Nephron progenitor cell (in vitro differentiated cells): ENCODE measurements at regions not wholly inside any gene's neighbourhood (a gene's known extent, or its start where the extent isn't known, plus 50 kb on each side); places are given as distances from the start of the nearest gene placed in this dataset.

Experiments used
- DNase-seq: peaks from one replicate; pipeline ENCODE4 v3.0.0; 2021
- H3K27ac Mint-ChIP-seq: 2 replicates; pipeline ENCODE4 v1.8.0; 2021; ENCODE audit warnings: mild to moderate bottlenecking, moderate library complexity, mixed read lengths
- H3K27me3 Mint-ChIP-seq: 2 replicates; pipeline ENCODE4 v1.8.0; 2021; ENCODE audit warnings: mild to moderate bottlenecking, low read depth, mixed read lengths; ENCODE audit not compliant: poor library complexity
- H3K36me3 Mint-ChIP-seq: 2 replicates; pipeline ENCODE4 v1.8.0; 2021; ENCODE audit warnings: low read depth, mixed read lengths
- H3K4me1 Mint-ChIP-seq: 2 replicates; pipeline ENCODE4 v1.8.0; 2021; ENCODE audit warnings: mixed read lengths
- H3K4me3 Mint-ChIP-seq: 2 replicates; pipeline ENCODE4 v1.8.0; 2021; ENCODE audit warnings: mild to moderate bottlenecking, moderate library complexity, mixed read lengths
- H3K9me3 Mint-ChIP-seq: 2 replicates; pipeline ENCODE4 v1.8.0; 2021; ENCODE audit warnings: mild to moderate bottlenecking, moderate library complexity, mixed read lengths
- TF ChIP-seq, protein P1 (sequence below): fragments of 200-600 bp; sonication (generic); IDR thresholded peaks from 2 replicates; pipeline ENCODE4 v1.5.0; 2021; ENCODE audit warnings: antibody characterized with exemption

DNA sequence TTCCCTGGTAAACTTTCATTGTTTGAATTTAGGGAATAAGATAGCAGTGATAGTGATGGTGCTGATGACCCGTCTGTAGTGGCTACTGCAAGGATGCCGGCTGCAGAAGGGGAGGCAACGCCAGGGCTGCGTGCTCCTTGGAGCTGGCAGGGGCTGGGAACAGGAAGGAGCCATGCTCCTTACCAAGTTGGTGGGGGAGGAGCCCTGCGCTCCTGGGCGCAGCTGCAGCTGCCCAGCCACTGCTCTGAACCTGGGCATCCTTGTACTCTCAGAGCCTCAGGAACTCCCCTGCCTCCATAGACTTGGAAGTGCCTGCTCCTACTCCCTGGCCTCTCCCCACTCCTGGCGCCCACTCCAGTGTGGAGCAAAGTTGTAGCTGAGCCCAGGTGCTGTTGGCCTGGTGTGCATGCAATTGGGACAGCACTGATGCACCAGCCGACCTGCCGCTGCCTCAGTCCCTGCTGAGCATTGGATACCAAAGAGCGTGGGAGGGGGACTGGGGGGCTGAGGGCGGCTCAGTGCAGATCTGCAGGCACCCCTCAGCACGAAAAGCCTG lies 585.1 kb upstream of the FAM174A start:
- Mint-ChIP-seq H3K27ac (no peak overlapping the region), H3K27me3 (no peaks in the 10 kb centered on the region), H3K4me3 (no peak overlapping the region), H3K9me3 (no peaks in the 10 kb centered on the region), H3K4me1 (peaks cover 7% of the 10 kb centered on the region), H3K36me3 (no peaks in the 10 kb centered on the region)
- TF ChIP-seq, protein P1, sequence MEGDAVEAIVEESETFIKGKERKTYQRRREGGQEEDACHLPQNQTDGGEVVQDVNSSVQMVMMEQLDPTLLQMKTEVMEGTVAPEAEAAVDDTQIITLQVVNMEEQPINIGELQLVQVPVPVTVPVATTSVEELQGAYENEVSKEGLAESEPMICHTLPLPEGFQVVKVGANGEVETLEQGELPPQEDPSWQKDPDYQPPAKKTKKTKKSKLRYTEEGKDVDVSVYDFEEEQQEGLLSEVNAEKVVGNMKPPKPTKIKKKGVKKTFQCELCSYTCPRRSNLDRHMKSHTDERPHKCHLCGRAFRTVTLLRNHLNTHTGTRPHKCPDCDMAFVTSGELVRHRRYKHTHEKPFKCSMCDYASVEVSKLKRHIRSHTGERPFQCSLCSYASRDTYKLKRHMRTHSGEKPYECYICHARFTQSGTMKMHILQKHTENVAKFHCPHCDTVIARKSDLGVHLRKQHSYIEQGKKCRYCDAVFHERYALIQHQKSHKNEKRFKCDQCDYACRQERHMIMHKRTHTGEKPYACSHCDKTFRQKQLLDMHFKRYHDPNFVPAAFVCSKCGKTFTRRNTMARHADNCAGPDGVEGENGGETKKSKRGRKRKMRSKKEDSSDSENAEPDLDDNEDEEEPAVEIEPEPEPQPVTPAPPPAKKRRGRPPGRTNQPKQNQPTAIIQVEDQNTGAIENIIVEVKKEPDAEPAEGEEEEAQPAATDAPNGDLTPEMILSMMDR: no peak
- DNase-seq: no peak

DNA sequence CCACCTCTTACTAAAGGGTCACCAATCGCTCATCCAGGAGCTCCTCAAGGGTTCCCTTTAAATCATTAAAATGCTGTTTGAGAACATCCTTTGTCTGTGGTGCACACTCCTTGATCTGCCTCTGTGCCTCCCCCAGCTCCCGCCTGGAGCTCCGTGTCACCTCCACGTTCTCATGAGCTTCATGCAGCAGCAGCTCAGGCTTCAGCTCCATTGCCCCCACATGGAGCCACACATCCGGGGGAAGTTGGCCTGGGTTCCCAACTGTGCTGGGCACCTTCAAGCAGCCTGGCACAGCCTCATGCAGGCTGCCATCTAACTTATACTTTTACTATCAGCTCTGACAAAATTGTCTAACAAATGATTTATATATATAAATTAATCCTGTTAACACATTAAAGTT lies 585.8 kb upstream of the FAM174A start:
- Mint-ChIP-seq H3K4me3 (no peak overlapping the region), H3K27me3 (no peaks in the 10 kb centered on the region), H3K36me3 (no peaks in the 10 kb centered on the region), H3K9me3 (no peaks in the 10 kb centered on the region), H3K27ac (no peak overlapping the region), H3K4me1 (peaks cover 12% of the 10 kb centered on the region)
- TF ChIP-seq, protein P1: no peak
- no peak for DNase-seq

DNA sequence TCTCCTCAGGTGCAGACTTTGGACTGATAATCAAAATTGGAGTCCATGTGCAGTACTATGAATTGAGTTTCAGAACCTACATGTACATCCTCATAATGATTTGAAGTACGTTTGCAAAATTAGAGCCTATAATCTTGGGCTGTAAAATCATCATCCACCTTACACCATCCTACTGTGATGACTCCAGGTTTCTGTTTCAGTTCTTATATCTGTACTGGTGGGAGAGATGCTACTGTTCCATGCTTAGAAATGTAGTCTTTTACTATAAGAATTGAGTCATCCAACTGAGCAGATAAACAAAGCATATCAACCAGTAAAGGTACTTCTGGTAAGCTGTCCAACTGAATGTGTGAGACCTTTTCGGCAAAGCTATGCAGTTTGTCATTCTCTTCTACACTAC lies 586.3 kb upstream of the FAM174A start:
- H3K27ac Mint-ChIP-seq: no peak overlapping the region
- peaks cover 17% of the 10 kb centered on the region for H3K4me1 Mint-ChIP-seq
- no peaks in the 10 kb centered on the region for H3K36me3 Mint-ChIP-seq
- TF ChIP-seq, protein P1: no peak
- no peak for DNase-seq
- H3K9me3 Mint-ChIP-seq: no peaks in the 10 kb centered on the region
- no peaks in the 10 kb centered on the region for H3K27me3 Mint-ChIP-seq
- H3K4me3 Mint-ChIP-seq: no peak overlapping the region

DNA sequence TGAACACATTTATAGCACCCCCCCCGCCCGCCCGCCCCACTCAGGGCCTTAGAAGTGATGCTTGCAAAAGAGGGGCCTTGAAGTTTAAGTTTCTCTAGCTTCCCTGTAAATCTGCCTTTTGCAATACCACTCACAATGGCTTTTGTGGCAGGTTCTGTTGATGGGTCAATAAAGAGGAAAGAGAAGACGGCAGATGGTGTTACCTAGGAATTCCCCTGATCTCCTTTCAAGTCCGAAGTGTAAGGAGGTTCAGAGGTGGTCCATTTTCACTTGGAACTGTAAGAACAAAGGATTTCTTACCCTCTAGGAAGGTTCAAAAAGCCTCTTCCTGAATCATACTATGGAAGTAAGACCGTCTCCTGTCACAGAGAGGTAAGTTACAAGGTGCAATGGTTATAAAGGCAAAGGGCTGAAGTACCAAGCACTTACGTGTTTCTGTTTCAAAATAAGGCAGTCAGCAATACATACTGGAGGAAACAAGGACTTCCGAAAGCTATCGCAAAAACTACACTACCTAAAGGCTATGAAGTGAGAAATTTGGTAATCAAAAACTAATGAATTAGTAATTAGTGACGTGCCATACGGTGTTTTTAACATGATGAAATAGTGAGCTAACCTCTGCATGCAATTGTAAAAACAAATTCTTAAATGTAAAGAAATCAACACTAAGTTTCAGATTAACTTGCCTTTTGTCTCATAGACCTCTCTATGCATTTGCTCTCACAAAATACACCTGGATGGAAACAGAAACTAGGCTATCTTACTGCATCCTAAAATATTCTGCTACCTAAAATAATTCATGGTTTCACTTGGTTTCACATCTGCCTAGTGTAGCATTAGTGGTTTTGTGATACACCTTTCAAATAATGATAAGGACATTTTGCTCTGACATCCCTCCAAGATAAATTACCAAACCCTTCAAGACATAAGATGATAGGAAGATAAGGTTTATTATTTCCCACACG lies 589.4 kb upstream of the FAM174A start:
- H3K4me3 Mint-ChIP-seq: no peak overlapping the region
- DNase-seq: no peak
- TF ChIP-seq, protein P1: no peak
- H3K27ac Mint-ChIP-seq: no peak overlapping the region
- no peaks in the 10 kb centered on the region for H3K36me3 Mint-ChIP-seq
- H3K4me1 Mint-ChIP-seq: peaks cover 18% of the 10 kb centered on the region
- no peaks in the 10 kb centered on the region for H3K9me3 Mint-ChIP-seq
- no peaks in the 10 kb centered on the region for H3K27me3 Mint-ChIP-seq

DNA sequence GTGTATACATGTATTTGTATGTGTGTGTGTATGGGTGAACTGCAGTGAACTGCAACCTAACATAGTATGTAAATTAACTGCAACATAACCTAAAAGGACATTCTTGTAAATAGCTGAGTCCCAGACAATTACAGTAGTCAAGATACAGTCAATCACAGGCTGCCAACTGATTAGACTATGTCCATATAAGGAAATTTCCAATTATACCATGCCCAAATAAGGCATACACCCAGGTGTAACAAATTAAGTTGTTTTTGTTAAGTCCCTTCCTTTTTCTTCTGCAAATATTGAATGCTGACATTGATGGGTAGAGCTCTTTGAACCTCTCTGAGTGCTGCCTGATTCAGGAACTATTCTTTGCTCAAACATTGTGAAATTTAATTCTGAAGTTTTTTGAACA lies 594.6 kb upstream of the FAM174A start:
- Mint-ChIP-seq H3K4me1 (peaks cover 16% of the 10 kb centered on the region), H3K27me3 (peaks cover 5% of the 10 kb centered on the region), H3K36me3 (no peaks in the 10 kb centered on the region), H3K27ac (no peak overlapping the region), H3K4me3 (no peak overlapping the region), H3K9me3 (no peaks in the 10 kb centered on the region)
- TF ChIP-seq, protein P1: no peak
- DNase-seq: no peak
